Muscle layer of colon (tissue), 2 donors: ENCODE measurements at regions not wholly inside any gene's neighbourhood (a gene's known extent, or its start where the extent isn't known, plus 50 kb on each side); places are given as distances from the start of the nearest gene placed in this dataset.

Experiments used
- H3K27ac ChIP-seq: one replicate; pipeline ENCODE4 v1.7.0; 2013; ENCODE audit warnings: low read depth, mild to moderate bottlenecking, low read length, moderate library complexity
- H3K27me3 ChIP-seq, 2 donors: one replicate each; pipeline ENCODE4 v1.7.0; 2013; ENCODE audit warnings: low read length in 2 of 2, mild to moderate bottlenecking in 2 of 2; ENCODE audit not compliant: insufficient read depth in 2 of 2, control insufficient read depth in 1 of 2
- H3K36me3 ChIP-seq: one replicate; pipeline ENCODE4 v1.7.0; 2013; ENCODE audit warnings: mild to moderate bottlenecking, low read length; ENCODE audit not compliant: insufficient read depth
- H3K4me1 ChIP-seq: one replicate; pipeline ENCODE4 v1.7.0; 2013; ENCODE audit warnings: mild to moderate bottlenecking, low read length; ENCODE audit not compliant: insufficient read depth
- H3K4me3 ChIP-seq, 2 donors: one replicate each; pipeline ENCODE4 v1.7.0; 2013; ENCODE audit warnings: low read length in 2 of 2, low read depth in 1 of 2, mild to moderate bottlenecking in 1 of 2, moderate library complexity in 1 of 2
- H3K9ac ChIP-seq: one replicate; pipeline ENCODE4 v1.7.0; 2013; ENCODE audit warnings: low read length
- H3K9me3 ChIP-seq: one replicate; pipeline ENCODE4 v1.7.0; 2013; ENCODE audit warnings: mild to moderate bottlenecking, low read length
- donor health status: abdominal sarcoma.
- donor health status: Adenocarcinoma of cecum.

- no peaks in the 10 kb centered on the region for H3K27me3 ChIP-seq
- no peak overlapping the region for H3K27ac ChIP-seq
- no peaks in the 10 kb centered on the region for H3K36me3 ChIP-seq
- H3K4me3 ChIP-seq, result no peak overlapping the region
- no peaks in the 10 kb centered on the region for H3K9me3 ChIP-seq
- no peak overlapping the region for H3K9ac ChIP-seq
- H3K4me1 ChIP-seq, result peaks cover 27% of the 10 kb centered on the region
Measured at GRCh38 chr3:4897765-4898453, 81.3 kb upstream of the BHLHE40 start.

GRCh38 chr3:4898454-4899313, 80.6 kb upstream of the BHLHE40 start:
- Histone ChIP-seq H3K4me1 (peaks cover 27% of the 10 kb centered on the region), H3K27me3 (no peaks in the 10 kb centered on the region), H3K27ac (peak overlapping the region; percentile 21)

GRCh38 chr3:4899710-4900109, 79.5 kb upstream of the BHLHE40 start:
- H3K27ac ChIP-seq, result no peak overlapping the region
- no peak overlapping the region for H3K9ac ChIP-seq
- H3K4me1 ChIP-seq, result peaks cover 28% of the 10 kb centered on the region
- no peak overlapping the region for H3K4me3 ChIP-seq
- no peaks in the 10 kb centered on the region for H3K9me3 ChIP-seq
- H3K36me3 ChIP-seq, result no peaks in the 10 kb centered on the region
- H3K27me3 ChIP-seq, result no peaks in the 10 kb centered on the region

More at GRCh38 chr3:4898454-4899313, 80.6 kb upstream of the BHLHE40 start:
- no peaks in the 10 kb centered on the region for H3K36me3 ChIP-seq
- no peak overlapping the region for H3K4me3 ChIP-seq
- no peak overlapping the region for H3K9ac ChIP-seq
- H3K9me3 ChIP-seq, result no peaks in the 10 kb centered on the region

- no peak overlapping the region for H3K27ac ChIP-seq
- no peaks in the 10 kb centered on the region for H3K27me3 ChIP-seq
- H3K4me3 ChIP-seq, result no peak overlapping the region
- no peak overlapping the region for H3K9ac ChIP-seq
- no peaks in the 10 kb centered on the region for H3K9me3 ChIP-seq
- H3K4me1 ChIP-seq, result peaks cover 34% of the 10 kb centered on the region
- no peaks in the 10 kb centered on the region for H3K36me3 ChIP-seq
Measured at GRCh38 chr3:4900298-4900697, 78.9 kb upstream of the BHLHE40 start.

- H3K9ac ChIP-seq, result no peak overlapping the region
- H3K4me1 ChIP-seq, result peaks cover 15% of the 10 kb centered on the region
- H3K27me3 ChIP-seq, result no peaks in the 10 kb centered on the region
- no peak overlapping the region for H3K27ac ChIP-seq
- H3K9me3 ChIP-seq, result no peaks in the 10 kb centered on the region
- H3K4me3 ChIP-seq, result no peak overlapping the region
- H3K36me3 ChIP-seq, result no peaks in the 10 kb centered on the region
Measured at GRCh38 chr3:4904811-4905695, 74.2 kb upstream of the BHLHE40 start.

- H3K4me1 ChIP-seq, result peaks cover 13% of the 10 kb centered on the region
- H3K27me3 ChIP-seq, result no peaks in the 10 kb centered on the region
- H3K4me3 ChIP-seq, result no peak overlapping the region
- no peaks in the 10 kb centered on the region for H3K9me3 ChIP-seq
- peak overlapping the region; percentile 4 for H3K27ac ChIP-seq
- H3K9ac ChIP-seq, result no peak overlapping the region
- no peaks in the 10 kb centered on the region for H3K36me3 ChIP-seq
Measured at GRCh38 chr3:4906107-4906621, 73.1 kb upstream of the BHLHE40 start.

- H3K27ac ChIP-seq, result no peak overlapping the region
- H3K9ac ChIP-seq, result no peak overlapping the region
- no peak overlapping the region for H3K4me3 ChIP-seq
- peaks cover 8% of the 10 kb centered on the region for H3K4me1 ChIP-seq
- no peaks in the 10 kb centered on the region for H3K27me3 ChIP-seq
- no peaks in the 10 kb centered on the region for H3K36me3 ChIP-seq
- H3K9me3 ChIP-seq, result no peaks in the 10 kb centered on the region
Measured at GRCh38 chr3:4907050-4907449, 72.2 kb upstream of the BHLHE40 start.

- no peaks in the 10 kb centered on the region for H3K27me3 ChIP-seq
Measured at GRCh38 chr3:4907643-4908432, 71.4 kb upstream of the BHLHE40 start.

GRCh38 chr3:4908433-4909156, 70.6 kb upstream of the BHLHE40 start:
- no peak overlapping the region for H3K9ac ChIP-seq

More at GRCh38 chr3:4907643-4908432, 71.4 kb upstream of the BHLHE40 start:
- H3K4me3 ChIP-seq, result no peak overlapping the region
- H3K4me1 ChIP-seq, result peaks cover 8% of the 10 kb centered on the region
- H3K9ac ChIP-seq, result no peak overlapping the region
- no peaks in the 10 kb centered on the region for H3K36me3 ChIP-seq
- no peaks in the 10 kb centered on the region for H3K9me3 ChIP-seq
- H3K27ac ChIP-seq, result peak overlapping the region; percentile 28

GRCh38 chr3:4914464-4914863, 64.8 kb upstream of the BHLHE40 start:
- Histone ChIP-seq H3K27ac (no peak overlapping the region), H3K4me1 (no peaks in the 10 kb centered on the region), H3K9me3 (no peaks in the 10 kb centered on the region), H3K4me3 (no peak overlapping the region), H3K36me3 (no peaks in the 10 kb centered on the region), H3K9ac (no peak overlapping the region), H3K27me3 (no peaks in the 10 kb centered on the region)

More at GRCh38 chr3:4908433-4909156, 70.6 kb upstream of the BHLHE40 start:
- peaks cover 8% of the 10 kb centered on the region for H3K4me1 ChIP-seq
- H3K9me3 ChIP-seq, result no peaks in the 10 kb centered on the region
- no peak overlapping the region for H3K27ac ChIP-seq
- H3K4me3 ChIP-seq, result no peak overlapping the region
- no peaks in the 10 kb centered on the region for H3K36me3 ChIP-seq
- H3K27me3 ChIP-seq, result no peaks in the 10 kb centered on the region
